HG03469 (cell line): ENCODE measurements at regions not wholly inside any gene's neighbourhood (a gene's known extent, or its start where the extent isn't known, plus 50 kb on each side); places are given as distances from the start of the nearest gene placed in this dataset.

Experiments
- ATAC-seq: cut with Tn5 transposase; IDR thresholded peaks from one replicate; pipeline ENCODE4 v1.9.1; 2021; ENCODE audit warnings: mild to moderate bottlenecking, moderate library complexity, moderate number of reproducible peaks; ENCODE audit not compliant: unreplicated experiment

- ATAC-seq: no peak
Measured at GRCh38 chr7:47221826-47222225, 360.1 kb downstream of the TNS3 start.

- ATAC-seq: no peak
Measured at GRCh38 chr7:47218378-47219176, 363.3 kb downstream of the TNS3 start.

DNA sequence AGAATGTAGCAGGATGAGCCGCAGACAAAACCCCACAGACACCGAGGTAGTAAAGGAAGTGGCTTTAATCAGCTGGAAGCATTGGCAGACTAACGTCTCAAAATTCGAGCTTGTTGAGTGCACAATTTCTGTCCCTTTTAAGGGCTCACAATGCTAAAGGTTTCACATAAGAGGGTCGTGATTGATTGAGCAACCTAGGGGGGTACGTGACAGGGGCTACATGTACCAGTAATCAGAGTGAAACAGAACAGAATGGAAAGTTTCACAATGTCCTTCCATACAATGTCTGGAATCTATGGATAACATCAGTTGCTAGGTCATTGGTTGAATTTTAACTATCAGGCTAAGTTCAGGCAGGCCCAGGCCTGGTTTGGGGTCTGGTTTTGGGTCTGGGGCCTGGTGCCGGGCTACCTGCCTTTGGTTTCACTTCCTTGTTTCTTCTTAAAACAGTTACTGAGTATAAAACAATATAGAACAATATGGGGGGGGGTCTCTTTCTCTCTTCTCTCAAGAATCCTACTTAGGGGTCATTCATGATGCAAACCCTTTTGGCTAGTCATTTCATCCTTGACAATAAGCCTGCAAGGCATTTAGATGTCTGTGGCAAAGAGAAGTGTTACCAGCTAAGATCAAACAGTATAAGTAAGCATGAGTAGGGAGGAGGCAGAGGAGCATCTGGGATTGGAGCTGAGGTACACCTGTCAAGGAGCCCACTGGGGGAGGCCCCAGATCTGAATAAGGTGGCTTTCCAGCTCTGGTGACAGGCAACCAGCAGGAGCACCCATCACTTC, 364.1 kb downstream of the TNS3 start:
- no peak for ATAC-seq

GRCh38 chr7:47217086-47217485, 364.8 kb downstream of the TNS3 start:
- ATAC-seq: no peak

- ATAC-seq: no peak
Measured at GRCh38 chr7:47216439-47216838, 365.5 kb downstream of the TNS3 start.

GRCh38 chr7:47215640-47216039, 366.3 kb downstream of the TNS3 start:
- no peak for ATAC-seq

DNA sequence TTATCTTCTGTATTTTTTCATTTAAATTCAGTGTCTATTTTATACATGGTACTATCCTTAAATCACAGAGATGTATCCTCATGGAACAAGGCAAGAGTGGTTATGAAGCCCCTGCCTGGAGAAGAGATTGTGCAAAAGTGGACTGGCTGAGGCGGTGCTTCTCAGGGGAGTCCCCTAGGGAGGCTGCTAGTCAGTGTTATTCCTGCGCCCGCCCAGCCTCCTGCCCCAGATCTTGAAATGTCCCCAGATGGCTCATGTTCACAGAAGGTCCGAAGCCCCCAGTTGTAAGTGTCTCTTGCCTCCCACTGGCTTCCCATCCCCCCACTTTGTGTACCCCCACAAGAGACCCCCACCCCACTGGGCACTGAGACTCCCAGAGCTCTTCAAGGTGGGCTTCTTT, 366.9 kb downstream of the TNS3 start:
- no peak for ATAC-seq

DNA sequence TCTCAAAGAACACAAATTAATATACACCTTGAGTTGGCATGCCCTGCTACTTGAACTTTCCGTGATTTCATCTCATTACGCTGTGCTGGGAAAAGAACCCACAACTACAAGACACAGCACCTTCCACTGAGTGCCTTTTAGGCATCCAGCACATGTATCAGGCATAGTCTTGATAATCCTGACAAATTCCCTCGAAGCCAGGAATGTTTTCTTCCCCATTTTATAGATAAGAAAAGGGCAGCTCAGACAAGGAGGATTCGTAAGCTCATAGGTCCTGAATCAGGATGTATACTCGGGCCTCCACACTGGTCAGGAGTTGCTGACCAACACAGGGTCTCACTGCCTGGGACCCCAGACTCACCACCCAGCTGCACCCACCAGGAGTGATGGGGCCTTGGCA, 368.6 kb downstream of the TNS3 start:
- ATAC-seq: no peak

- ATAC-seq: no peak
Measured at GRCh38 chr7:47211519-47211973, 370.4 kb downstream of the TNS3 start.

DNA sequence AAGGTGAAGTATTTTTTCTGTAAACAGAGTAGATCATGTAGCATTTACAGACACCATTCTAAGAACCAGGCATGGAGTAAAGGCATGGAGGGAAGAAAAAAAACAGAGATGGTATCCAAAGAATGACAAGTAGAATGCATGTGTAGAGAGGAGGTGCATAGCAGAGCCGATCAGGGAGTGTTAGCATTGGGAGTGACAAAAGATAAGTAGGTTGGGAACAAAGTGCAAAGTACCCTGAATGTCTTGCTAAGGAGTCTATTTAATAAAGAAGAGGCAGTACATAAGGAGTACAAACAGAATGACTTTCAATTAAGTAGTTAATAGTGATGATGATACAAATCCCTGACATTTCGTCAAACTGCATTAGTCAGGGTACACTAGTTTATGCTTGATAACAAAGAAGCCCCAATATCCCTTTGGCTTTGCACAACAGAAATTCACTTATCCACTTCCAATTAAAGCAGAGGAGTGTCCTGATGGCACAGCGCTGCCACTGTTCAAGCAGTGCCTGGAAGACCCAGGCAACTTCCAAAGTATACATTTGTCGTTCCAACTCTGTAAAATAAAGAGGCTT, 371.5 kb downstream of the TNS3 start:
- ATAC-seq: no peak

DNA sequence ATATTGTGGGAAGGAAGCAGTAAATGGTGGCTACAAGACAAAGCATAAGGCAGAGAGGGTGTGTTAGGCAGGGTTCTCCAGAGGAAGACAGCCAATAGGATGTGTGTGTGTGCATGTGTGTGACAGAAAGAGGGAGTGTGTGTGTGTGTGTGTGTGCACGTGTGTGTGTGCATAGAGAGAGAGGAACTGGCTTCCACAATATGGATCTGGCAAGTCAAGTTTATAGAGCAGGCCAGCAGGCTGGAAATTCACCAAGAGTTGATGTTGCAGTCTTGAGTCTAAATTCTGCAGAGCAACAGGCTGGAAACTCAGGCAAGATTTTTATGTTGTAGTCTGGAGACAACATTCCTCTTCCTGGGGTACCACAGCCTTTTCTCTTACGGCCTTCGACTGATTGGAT, 374.0 kb downstream of the TNS3 start:
- ATAC-seq: no peak

DNA sequence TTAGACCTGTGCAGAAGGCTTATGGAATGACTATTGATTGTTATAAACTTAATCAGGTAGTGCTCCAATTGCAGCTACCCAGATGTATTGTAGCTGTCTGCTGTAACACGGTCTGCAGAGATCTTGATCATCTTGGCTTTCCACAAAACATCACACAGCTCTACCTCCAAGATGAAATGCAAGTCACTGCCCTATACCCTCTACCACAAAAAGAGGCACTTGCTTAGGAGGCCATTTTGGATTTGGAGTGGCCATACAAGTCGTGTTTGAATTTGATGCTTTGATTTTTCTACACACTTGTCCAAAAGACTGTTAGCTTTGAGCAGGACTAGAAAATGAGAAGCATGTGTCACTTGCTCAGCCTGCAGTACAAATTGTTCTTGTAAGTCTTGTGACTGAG, 377.2 kb downstream of the TNS3 start:
- ATAC-seq: no peak

- ATAC-seq: no peak
Measured at GRCh38 chr7:47202146-47202783, 379.6 kb downstream of the TNS3 start.

- ATAC-seq: no peak
Measured at GRCh38 chr7:47198159-47198558, 383.8 kb downstream of the TNS3 start.

- no peak for ATAC-seq
Measured at GRCh38 chr7:47197486-47197885, 384.4 kb downstream of the TNS3 start.

GRCh38 chr7:47196737-47197136, 385.2 kb downstream of the TNS3 start:
- no peak for ATAC-seq

DNA sequence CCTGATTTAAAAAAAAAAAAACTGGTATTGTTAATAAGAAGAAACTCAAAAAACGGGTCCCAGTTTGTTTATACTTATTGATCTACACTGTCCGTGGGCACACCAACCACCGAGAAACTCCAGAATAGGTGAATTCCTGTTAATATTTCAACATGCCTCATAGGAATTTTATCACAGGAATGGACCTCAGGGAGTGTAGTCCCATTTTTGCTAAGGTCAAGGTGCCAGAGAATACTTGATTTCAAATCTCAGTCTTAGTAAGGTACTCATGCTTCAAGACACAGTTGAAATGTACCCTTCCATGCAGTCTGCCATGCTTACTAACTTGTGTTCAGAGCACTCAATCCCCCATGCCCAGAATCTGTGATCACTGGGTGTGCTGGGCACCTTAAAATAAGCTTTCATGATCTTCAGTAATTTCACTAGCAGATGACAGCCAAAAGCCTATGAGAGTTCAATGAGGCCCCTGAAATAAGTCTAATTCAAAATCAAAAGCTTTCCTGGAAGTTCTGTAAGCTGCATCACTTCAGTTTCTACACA, 385.7 kb downstream of the TNS3 start:
- no peak for ATAC-seq

DNA sequence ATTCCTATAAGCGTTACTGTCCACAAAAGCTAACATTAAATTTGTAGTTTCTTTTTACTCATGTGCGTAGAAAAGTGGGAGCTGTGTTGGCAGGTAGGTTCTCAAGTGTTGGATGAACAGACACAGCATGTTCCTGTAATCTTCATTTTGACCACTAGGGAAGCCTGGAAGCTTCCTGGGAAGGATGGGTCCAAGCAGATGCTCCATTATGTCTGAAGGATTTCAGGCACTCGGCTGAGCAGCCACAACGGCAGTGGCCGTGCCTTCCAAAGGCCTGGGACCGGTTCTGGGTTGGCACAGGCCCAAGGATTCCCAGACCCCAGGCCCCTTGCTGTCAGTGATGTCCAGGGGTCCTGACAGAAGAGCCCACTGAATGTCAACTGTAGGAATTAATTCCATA, 386.3 kb downstream of the TNS3 start:
- no peak for ATAC-seq

DNA sequence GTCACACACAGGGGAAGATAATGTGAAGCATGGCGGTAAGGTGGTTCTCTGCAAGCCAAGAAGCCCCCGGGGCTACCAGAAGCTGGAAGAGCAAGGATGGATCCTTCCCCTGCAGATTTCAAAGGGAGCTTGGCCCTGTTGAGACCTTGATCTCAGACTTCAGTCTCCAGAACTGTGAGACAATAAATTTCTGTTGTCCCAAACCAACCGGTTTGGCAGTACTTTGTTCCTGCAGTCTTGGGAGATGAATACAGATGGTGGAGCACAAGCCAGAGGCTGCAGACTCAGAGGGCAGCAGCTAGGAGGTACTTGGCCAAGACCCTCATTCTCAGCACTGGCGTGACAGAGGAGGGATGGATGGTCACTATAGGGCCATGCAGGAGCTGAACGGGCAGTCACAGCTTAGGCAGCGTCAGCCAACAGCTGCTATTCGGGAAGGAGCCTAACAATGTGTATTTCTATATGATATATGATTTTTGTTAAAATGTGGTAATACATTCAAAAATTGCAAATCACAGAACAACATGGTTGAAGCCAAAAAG, 387.3 kb downstream of the TNS3 start:
- no peak for ATAC-seq

DNA sequence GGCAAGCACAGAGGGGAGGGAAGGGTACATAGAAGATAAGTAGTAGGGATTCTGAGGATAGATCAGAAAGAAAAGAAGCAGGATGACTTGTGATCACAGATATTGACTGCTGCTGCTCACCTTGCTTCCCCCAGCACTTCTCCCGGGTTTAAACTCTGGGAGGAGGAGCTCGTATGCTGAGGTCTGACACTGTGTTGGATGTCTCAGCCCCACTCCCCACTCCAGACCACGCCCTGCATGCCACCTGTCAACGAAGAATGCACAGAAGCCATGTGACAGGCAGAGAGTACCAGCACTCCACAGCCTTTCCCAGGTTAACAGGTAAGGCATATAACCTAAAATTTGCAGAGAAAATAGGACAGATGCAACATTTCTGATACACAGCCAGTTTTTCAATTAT, 388.9 kb downstream of the TNS3 start:
- ATAC-seq: no peak

DNA sequence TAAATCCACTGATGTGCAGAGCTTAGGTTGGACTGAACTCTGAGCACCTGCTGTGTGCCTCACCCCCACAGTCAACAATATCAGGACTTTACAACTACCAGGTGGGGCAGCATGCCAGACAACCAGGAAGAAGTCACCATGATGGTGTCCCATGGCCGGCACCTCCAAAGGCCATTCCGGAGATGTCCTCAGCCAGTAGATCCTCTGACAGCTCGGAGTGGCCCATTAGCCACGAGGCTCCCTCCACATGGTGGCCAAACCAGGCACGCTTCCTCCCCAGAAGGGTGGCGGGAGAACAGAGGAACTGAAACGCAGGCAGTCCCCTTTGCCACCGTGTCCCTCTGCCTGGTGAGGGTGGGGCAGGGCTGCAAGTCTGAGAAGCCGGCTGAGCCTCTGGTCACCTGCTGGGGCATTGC, 390.0 kb downstream of the TNS3 start:
- ATAC-seq: no peak
